ENCODE measurements at regions not wholly inside any gene's neighbourhood (a gene's known extent, or its start where the extent isn't known, plus 50 kb on each side); places are given as distances from the start of the nearest gene placed in this dataset.

DNA sequence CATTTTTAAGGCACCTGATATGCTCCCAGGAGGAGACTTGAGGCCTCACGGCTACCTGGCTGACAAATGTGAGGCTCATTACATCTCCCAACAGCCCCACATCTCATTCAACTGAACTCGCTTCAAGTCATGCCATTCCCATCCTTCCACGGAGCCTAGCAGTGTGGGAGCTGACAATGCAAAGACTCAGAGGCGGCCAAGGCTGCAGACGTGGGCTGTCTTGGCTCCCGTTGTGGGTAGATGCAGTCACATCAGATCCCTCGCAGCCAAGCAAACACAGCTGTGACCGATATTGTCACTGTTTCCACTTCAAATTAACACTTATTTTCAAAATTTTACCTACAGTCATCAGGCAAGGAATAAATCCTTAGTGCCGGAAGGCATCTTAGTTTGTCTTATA lies 64.0 kb upstream of the TRIB2 start:
- no peak for TF ChIP-seq POLR2A (IDR thresholded peaks at IDR 0.05)
- no peak for TF ChIP-seq CTCF (IDR thresholded peaks at IDR 0.05)
- Histone ChIP-seq H3K27me3 (no peaks in the 10 kb centered on the region), H3K36me3 (no peaks in the 10 kb centered on the region), H3K4me3 (no peak overlapping the region), H3K9me3 (no peaks in the 10 kb centered on the region), H3K4me1 (no peaks in the 10 kb centered on the region), H3K27ac (no peak overlapping the region)
- no peak for DNase-seq

- Histone ChIP-seq H3K4me3 (no peak overlapping the region), H3K36me3 (no peaks in the 10 kb centered on the region), H3K9me3 (no peaks in the 10 kb centered on the region), H3K27me3 (no peaks in the 10 kb centered on the region), H3K27ac (no peak overlapping the region), H3K4me1 (no peaks in the 10 kb centered on the region)
- DNase-seq: no peak
- TF ChIP-seq POLR2A (IDR thresholded peaks at IDR 0.05) (no peak), CTCF (IDR thresholded peaks at IDR 0.05) (no peak)
Observed at GRCh38 chr2:12657560-12657959, 59.2 kb upstream of the TRIB2 start.

DNA sequence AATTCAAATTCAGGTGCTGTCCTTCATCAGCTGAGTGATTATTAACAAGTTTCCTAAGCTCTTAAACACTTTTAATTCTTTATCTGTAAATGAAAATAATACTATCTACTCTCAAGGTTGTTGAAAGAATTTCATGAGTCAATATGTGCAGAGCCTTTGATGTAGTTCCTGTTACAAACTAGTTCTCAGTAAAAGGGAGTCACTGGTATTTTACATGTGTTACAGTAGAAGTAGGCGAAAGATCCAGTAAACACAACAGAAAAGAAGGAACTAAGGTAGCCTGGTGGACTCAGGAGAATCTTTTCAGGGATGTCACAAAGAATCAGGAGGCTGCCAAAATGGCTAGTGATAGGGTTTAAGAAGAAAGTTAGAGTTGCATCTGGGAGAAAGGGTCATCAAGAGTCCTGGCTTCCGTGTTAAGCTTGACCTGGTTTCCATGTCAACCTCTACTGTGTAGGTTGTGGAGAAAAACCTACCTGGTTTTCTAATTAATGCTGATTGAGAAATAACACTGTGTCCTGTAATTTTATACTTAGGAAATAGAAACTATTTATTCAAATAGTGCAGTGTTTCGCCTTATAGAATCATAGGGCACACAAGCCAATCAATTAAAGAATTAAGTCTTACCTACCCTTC lies 58.3 kb upstream of the TRIB2 start:
- TF ChIP-seq CTCF (IDR thresholded peaks at IDR 0.05): no peak
- no peak for TF ChIP-seq POLR2A (IDR thresholded peaks at IDR 0.05)
- Histone ChIP-seq H3K4me1 (no peaks in the 10 kb centered on the region), H3K27ac (no peak overlapping the region), H3K36me3 (no peaks in the 10 kb centered on the region), H3K9me3 (no peaks in the 10 kb centered on the region), H3K4me3 (no peak overlapping the region), H3K27me3 (no peaks in the 10 kb centered on the region)
- DNase-seq: no peak

DNA sequence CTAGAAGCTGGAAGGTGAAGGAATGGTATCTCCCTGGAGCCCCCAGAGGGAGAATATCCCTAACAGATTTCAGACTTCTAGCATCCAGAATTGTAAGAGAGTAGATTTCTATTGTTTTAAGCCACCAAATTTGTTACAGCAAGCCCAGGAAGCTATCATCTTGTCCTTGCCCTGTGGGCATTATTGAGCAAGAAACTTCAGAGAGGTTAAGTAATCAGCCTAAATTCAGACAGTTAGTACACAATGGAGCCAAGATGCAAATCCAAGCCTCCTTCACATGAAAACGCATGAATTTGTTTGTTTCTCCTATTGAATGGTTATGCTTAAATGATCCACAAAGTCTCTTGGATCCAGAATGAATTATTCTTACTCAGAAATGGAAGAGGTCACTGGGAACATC lies 55.2 kb upstream of the TRIB2 start:
- H3K27ac ChIP-seq: no peak overlapping the region

DNA sequence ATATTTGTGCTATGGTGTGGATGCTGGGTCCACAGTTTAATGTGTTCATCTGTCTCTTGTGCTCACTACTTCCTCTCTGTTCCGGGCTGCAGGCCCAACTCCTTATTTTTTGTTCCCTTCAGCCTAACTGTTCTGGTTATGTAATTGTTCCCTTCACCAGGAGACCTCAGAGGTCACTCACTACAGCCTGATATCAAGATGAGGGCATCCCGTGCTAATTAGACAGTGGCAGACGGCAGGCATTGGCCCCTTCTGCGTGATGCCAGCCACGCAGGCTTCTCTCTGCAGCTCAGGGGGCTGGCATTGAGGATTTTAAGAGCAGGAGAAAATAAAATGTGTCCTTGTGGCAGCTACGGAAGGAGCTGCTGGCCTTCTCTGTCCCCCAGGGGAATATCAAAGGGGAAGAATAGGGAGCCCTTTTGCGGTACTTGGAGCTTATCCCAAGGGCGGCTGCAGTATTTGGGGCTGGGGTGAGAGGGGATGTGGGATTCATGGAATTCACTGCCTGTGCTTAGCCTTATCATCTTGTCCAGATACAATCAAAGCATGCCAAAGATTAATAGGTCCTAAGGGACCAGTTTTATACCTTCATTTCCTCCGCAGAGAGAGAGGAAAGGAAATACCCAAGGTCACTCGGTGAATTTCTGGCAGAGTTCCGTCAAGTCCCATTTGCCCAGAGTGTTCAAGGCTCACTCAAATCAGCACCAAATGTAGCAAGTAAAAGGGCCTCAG lies 53.3 kb upstream of the TRIB2 start:
- Histone ChIP-seq H3K4me1 (no peaks in the 10 kb centered on the region), H3K9me3 (peaks cover 0 to 8% (median 0%) of the 10 kb centered on the region in 4 donors), H3K27me3 (no peaks in the 10 kb centered on the region), H3K4me3 (no peak overlapping the region), H3K36me3 (no peaks in the 10 kb centered on the region), H3K27ac (no peak overlapping the region)
- no peak for TF ChIP-seq POLR2A (IDR thresholded peaks at IDR 0.05)
- TF ChIP-seq CTCF (IDR thresholded peaks at IDR 0.05): no peak
- no peak for DNase-seq

More for the DNA sequence above, 55.2 kb upstream of the TRIB2 start:
- DNase-seq: no peak
- no peak overlapping the region for H3K4me3 ChIP-seq
- TF ChIP-seq CTCF (IDR thresholded peaks at IDR 0.05): no peak
- no peak for TF ChIP-seq POLR2A (IDR thresholded peaks at IDR 0.05)
- H3K9me3 ChIP-seq: peaks cover 0 to 5% (median 0%) of the 10 kb centered on the region in 4 donors
- H3K36me3 ChIP-seq: no peaks in the 10 kb centered on the region
- H3K4me1 ChIP-seq: no peaks in the 10 kb centered on the region
- no peaks in the 10 kb centered on the region for H3K27me3 ChIP-seq

All from Peyer's patch (tissue), 4 donors.